GM12878 (cell line): ENCODE measurements at regions not wholly inside any gene's neighbourhood (a gene's known extent, or its start where the extent isn't known, plus 50 kb on each side); places are given as distances from the start of the nearest gene placed in this dataset.

ENCODE experiments used
- ATAC-seq: fragments of 200-7000 bp; cut with Tn5 transposase; 3 replicates; pipeline ENCODE4 v1.9.1; 2020; ENCODE audit warnings: mild to moderate bottlenecking, moderate library complexity
- BruUV-seq: library from RNA; stranded (reverse); fragments of 400-500 nt; replicated peaks from 2 replicates; lab custom pipeline; 2021; lab: Mats Ljungman, UMichigan
- CTCF ChIA-PET: fragments of 300-600 bp; sonication (Branson Sonifier 250); formaldehyde crosslinking; extraction: SDS; loops from one replicate; lab custom pipeline; 2021; ENCODE audit warnings: inconsistent platforms; lab: Yijun Ruan, JAX
- POLR2A ChIA-PET: fragments of 350-600 bp; formaldehyde crosslinking; extraction: SDS; loops from one replicate; lab custom pipeline; 2021; ENCODE audit warnings: inconsistent platforms; lab: Charles Lee
- RAD21 ChIA-PET: fragments of 300-600 bp; sonication (Branson Sonifier 250); formaldehyde crosslinking; loops from one replicate; lab custom pipeline; 2023; ENCODE audit warnings: antibody characterized with exemption; ENCODE audit not compliant: unreplicated experiment; lab: Charles Lee
- SMC1A ChIA-PET: fragments of 300-600 bp; sonication (Branson Sonifier 250); formaldehyde crosslinking; loops from one replicate; lab custom pipeline; 2023; ENCODE audit not compliant: unreplicated experiment, uncharacterized antibody; lab: Charles Lee
- DNase-seq: peaks from one replicate; pipeline ENCODE4 v3.0.0-alpha.2; 2011; ENCODE audit warnings: low read depth, low spot score
- FAIRE-seq: peaks from 3 replicates; lab custom pipeline; 2011; peaks lifted over from hg19 to GRCh38; lab: Jason Lieb, UNC
- H2AFZ ChIP-seq: 2 replicates; pipeline ENCODE4 v1.6.0; 2011; ENCODE audit warnings: low read depth, low read length, control low read depth; ENCODE audit not compliant: control insufficient read depth
- H3K27ac ChIP-seq: 2 replicates; pipeline ENCODE4 v1.5.1; 2011; ENCODE audit warnings: control low read depth; ENCODE audit not compliant: control insufficient read depth, insufficient read depth
- H3K27me3 ChIP-seq, 2 experiments: replicated peaks in 1 of 2; 2 replicates each; pipeline versions ENCODE4 v1.6.0 to v1.6.1; 2011; ENCODE audit warnings: low read length in 1 of 2; ENCODE audit not compliant: control insufficient read depth in 2 of 2, insufficient read depth in 2 of 2
- H3K36me3 ChIP-seq, 2 experiments: 2 replicates each; pipeline ENCODE4 v1.5.1; 2011; ENCODE audit warnings: low read length in 1 of 2; ENCODE audit not compliant: control insufficient read depth in 2 of 2, insufficient read depth in 2 of 2
- H3K4me1 ChIP-seq: 2 replicates; pipeline ENCODE4 v1.6.1; 2011; ENCODE audit warnings: mild to moderate bottlenecking, low read length, moderate library complexity, mixed read lengths; ENCODE audit not compliant: control insufficient read depth, insufficient read depth
- H3K4me2 ChIP-seq: 2 replicates; pipeline ENCODE4 v1.6.0; 2011; ENCODE audit warnings: control low read depth; ENCODE audit not compliant: control insufficient read depth, insufficient read depth
- H3K4me3 ChIP-seq: fragments of 200-600 bp; sonication (generic); 2 replicates; pipeline ENCODE4 v1.5.1; 2016
- H3K79me2 ChIP-seq: 2 replicates; pipeline ENCODE4 v1.6.0; 2011; ENCODE audit warnings: low read length; ENCODE audit not compliant: control insufficient read depth, insufficient read depth
- H3K9ac ChIP-seq: 2 replicates; pipeline ENCODE4 v1.8.0; 2011; ENCODE audit warnings: low read length, control low read depth, mixed read lengths; ENCODE audit not compliant: control insufficient read depth, insufficient read depth
- H3K9me3 ChIP-seq: replicated peaks from 3 replicates; pipeline ENCODE4 v1.5.1; 2011; ENCODE audit warnings: mild to moderate bottlenecking, low read length; ENCODE audit not compliant: control insufficient read depth, insufficient read depth
- H4K20me1 ChIP-seq: 2 replicates; pipeline ENCODE4 v1.6.0; 2011; ENCODE audit not compliant: control insufficient read depth, insufficient read depth
- MEF2B ChIP-seq: fragments of 450-650 bp; IDR thresholded peaks from 2 replicates; pipeline ENCODE4 v1.6.1; 2018; ENCODE audit warnings: mild to moderate bottlenecking, moderate library complexity; ENCODE audit not compliant: partially characterized antibody, poor library complexity, severe bottlenecking
- RAD21 ChIP-seq: IDR thresholded peaks from 2 replicates; pipeline ENCODE4 v1.6.1; 2011; ENCODE audit warnings: mild to moderate bottlenecking, low read depth, low read length, moderate library complexity; ENCODE audit not compliant: insufficient read depth
- SMARCA5 ChIP-seq: fragments of 450-650 bp; IDR thresholded peaks from 2 replicates; pipeline ENCODE4 v1.6.1; 2017; ENCODE audit warnings: mild to moderate bottlenecking
- SMC3 ChIP-seq: IDR thresholded peaks from 2 replicates; pipeline ENCODE4 v1.6.1; 2011; ENCODE audit warnings: low read length, improper control_type of control experiment, borderline replicate concordance
- STAT3 ChIP-seq: IDR thresholded peaks from 2 replicates; pipeline ENCODE4 v1.6.1; 2011; ENCODE audit warnings: low read depth, low read length, improper control_type of control experiment
- WGBS: methylation state at CpG from one replicate; pipeline ENCODE4 v1.1.6; 2016; ENCODE audit warnings: low lambda C conversion rate; ENCODE audit not compliant: insufficient replicate concordance, insufficient coverage; ENCODE audit errors: missing lambda C conversion rate; 5-methylcytosine and 5-hydroxymethylcytosine counted together
- in situ Hi-C: fragments of 300-500 bp; cut with MboI; formaldehyde crosslinking; loops from 9 replicates; pipeline ENCODE4 v1.14.3; 2018; ENCODE audit warnings: mixed read lengths
- intact Hi-C: fragments of 100-400 bp; cut with micrococcal nuclease; formaldehyde crosslinking; loops from one replicate; pipeline ENCODE4 v1.14.2; 2022; ENCODE audit not compliant: unreplicated experiment
- TF ChIP-seq, protein P1 (sequence below): fragments of 450-650 bp; formaldehyde crosslinking; IDR thresholded peaks from 2 replicates; pipeline ENCODE4 v1.4.0; 2022; ENCODE audit warnings: mild to moderate bottlenecking, moderate library complexity
- TF ChIP-seq, protein P2 (sequence below): fragments of 150-350 bp; IDR thresholded peaks from 2 replicates; pipeline ENCODE4 v1.6.1; 2014; ENCODE audit warnings: mild to moderate bottlenecking, low read depth, low read length

DNA sequence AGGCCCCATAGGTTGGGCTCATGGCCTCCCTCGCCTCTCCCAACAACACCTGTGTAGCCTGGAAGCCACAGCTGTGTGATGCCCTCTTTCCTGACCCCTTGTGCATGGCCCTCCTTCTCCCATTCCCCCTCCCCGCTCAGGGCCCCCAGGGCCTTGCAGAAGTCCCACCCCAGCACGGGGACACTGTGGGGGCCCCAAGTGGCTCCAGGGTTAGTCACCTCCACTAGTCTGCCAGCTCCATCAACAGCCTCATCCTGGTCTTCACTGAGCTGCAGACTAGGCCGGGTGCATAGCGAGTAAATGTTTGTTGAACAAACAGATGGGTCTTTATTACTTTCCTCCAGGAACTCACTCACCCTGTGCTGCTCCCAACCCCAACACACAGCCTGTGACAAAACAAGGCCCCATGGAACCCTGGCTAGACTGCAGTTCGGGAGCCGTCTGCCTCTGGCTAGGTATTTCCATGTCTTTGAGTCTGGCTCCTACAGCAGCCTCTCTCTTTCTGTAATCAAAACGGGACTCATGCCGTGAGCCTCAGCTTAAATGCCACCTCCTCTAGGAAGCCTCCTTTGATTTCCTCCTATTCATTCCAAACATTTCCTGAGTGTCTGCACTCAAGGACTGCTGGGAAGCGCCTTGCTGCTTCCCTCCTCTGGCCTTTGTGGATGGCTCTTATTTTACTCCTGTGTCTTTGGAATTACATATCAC lies 109.9 kb upstream of the ID2 start:
- H2AFZ ChIP-seq, result no peak overlapping the region
- WGBS, result 62% methylated on average over 10 of the region's 10 CpGs
- in situ Hi-C loops, result no loop called here
- RAD21 ChIA-PET, result interaction anchor here (0.8 to 6.8 kb wide), 10 partner anchors 11 to 109 kb away, joined by 3 to 97 read pairs (median 13); partner anchors contain the start of gene ID2
- H4K20me1 ChIP-seq, result no peaks in the 10 kb centered on the region
- no peak overlapping the region for H3K9ac ChIP-seq
- CTCF ChIA-PET, result interaction anchor here (0.8 to 4.8 kb wide), 6 partner anchors 12 to 109 kb away, joined by 3 to 24 read pairs (median 8); partner anchors contain the start of gene ID2
- SMC1A ChIA-PET, result interaction anchor here (0.7 to 6.3 kb wide), 13 partner anchors 12 to 1144 kb away, joined by 3 to 67 read pairs (median 5); partner anchors contain the start of gene ID2
- ATAC-seq (no peak), FAIRE-seq (no peak), DNase-seq (no peak)
- no peak overlapping the region for H3K4me3 ChIP-seq
- H3K4me1 ChIP-seq, result peaks cover 44% of the 10 kb centered on the region
- H3K79me2 ChIP-seq, result no peaks in the 10 kb centered on the region
- no peaks in the 10 kb centered on the region for H3K9me3 ChIP-seq
- H3K27ac ChIP-seq, result no peak overlapping the region
- POLR2A ChIA-PET, result interaction anchor here (0.5 to 5.9 kb wide), 14 partner anchors 12 to 634 kb away, joined by 3 to 73 read pairs (median 5); partner anchors contain the start of gene ID2
- no TSS peak for BruUV-seq
- TF ChIP-seq, protein P1, sequence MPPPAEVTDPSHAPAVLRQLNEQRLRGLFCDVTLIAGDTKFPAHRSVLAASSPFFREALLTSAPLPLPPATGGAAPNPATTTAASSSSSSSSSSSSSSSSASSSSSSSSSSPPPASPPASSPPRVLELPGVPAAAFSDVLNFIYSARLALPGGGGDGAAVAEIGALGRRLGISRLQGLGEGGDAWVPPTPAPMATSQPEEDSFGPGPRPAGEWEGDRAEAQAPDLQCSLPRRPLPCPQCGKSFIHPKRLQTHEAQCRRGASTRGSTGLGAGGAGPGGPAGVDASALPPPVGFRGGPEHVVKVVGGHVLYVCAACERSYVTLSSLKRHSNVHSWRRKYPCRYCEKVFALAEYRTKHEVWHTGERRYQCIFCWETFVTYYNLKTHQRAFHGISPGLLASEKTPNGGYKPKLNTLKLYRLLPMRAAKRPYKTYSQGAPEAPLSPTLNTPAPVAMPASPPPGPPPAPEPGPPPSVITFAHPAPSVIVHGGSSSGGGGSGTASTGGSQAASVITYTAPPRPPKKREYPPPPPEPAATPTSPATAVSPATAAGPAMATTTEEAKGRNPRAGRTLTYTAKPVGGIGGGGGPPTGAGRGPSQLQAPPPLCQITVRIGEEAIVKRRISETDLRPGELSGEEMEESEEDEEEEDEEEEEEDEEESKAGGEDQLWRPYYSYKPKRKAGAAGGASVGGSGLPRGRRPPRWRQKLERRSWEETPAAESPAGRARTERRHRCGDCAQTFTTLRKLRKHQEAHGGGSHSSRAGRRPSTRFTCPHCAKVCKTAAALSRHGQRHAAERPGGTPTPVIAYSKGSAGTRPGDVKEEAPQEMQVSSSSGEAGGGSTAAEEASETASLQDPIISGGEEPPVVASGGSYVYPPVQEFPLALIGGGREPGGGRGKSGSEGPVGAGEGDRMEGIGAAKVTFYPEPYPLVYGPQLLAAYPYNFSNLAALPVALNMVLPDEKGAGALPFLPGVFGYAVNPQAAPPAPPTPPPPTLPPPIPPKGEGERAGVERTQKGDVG, result no peak
- TF ChIP-seq SMARCA5 (peak; percentile 20; the same call in 1 of the 2 replicates), RAD21 (no peak), STAT3 (no peak), SMC3 (no peak), MEF2B (peak; percentile 4)
- TF ChIP-seq, protein P2, sequence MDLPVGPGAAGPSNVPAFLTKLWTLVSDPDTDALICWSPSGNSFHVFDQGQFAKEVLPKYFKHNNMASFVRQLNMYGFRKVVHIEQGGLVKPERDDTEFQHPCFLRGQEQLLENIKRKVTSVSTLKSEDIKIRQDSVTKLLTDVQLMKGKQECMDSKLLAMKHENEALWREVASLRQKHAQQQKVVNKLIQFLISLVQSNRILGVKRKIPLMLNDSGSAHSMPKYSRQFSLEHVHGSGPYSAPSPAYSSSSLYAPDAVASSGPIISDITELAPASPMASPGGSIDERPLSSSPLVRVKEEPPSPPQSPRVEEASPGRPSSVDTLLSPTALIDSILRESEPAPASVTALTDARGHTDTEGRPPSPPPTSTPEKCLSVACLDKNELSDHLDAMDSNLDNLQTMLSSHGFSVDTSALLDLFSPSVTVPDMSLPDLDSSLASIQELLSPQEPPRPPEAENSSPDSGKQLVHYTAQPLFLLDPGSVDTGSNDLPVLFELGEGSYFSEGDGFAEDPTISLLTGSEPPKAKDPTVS, result no peak
- no peak overlapping the region for H3K4me2 ChIP-seq
- intact Hi-C loops, result no loop called here
- no peaks in the 10 kb centered on the region for H3K27me3 ChIP-seq
- no peaks in the 10 kb centered on the region for H3K36me3 ChIP-seq
